Stimulated activated memory B cell treated with anti-CD40 and anti-IgM and Interleukin-4, amounts not matched to agents 10 μg/mL and 1 μg/mL and 100 μg/mL, for 72 hours (primary cell): ENCODE measurements at regions not wholly inside any gene's neighbourhood (a gene's known extent, or its start where the extent isn't known, plus 50 kb on each side); places are given as distances from the start of the nearest gene placed in this dataset.

ENCODE experiments used
- ATAC-seq: fragments of 150-1000 bp; cut with Tn5 transposase; 2 replicates; pipeline ENCODE4 v1.10.0; 2021
- H3K27ac Mint-ChIP-seq: one replicate; pipeline ENCODE4 v1.8.0; 2022; ENCODE audit warnings: mild to moderate bottlenecking, mixed read lengths
- H3K27me3 Mint-ChIP-seq: one replicate; pipeline ENCODE4 v1.8.0; 2022; ENCODE audit warnings: mixed read lengths
- H3K36me3 Mint-ChIP-seq: one replicate; pipeline ENCODE4 v1.8.0; 2022; ENCODE audit warnings: mixed read lengths
- H3K4me1 Mint-ChIP-seq: one replicate; pipeline ENCODE4 v1.8.0; 2022; ENCODE audit warnings: mixed read lengths
- H3K4me3 Mint-ChIP-seq: one replicate; pipeline ENCODE4 v1.8.0; 2022; ENCODE audit warnings: mild to moderate bottlenecking, moderate library complexity, mixed read lengths
- H3K9me3 Mint-ChIP-seq: one replicate; pipeline ENCODE4 v1.8.0; 2022; ENCODE audit warnings: mixed read lengths

DNA sequence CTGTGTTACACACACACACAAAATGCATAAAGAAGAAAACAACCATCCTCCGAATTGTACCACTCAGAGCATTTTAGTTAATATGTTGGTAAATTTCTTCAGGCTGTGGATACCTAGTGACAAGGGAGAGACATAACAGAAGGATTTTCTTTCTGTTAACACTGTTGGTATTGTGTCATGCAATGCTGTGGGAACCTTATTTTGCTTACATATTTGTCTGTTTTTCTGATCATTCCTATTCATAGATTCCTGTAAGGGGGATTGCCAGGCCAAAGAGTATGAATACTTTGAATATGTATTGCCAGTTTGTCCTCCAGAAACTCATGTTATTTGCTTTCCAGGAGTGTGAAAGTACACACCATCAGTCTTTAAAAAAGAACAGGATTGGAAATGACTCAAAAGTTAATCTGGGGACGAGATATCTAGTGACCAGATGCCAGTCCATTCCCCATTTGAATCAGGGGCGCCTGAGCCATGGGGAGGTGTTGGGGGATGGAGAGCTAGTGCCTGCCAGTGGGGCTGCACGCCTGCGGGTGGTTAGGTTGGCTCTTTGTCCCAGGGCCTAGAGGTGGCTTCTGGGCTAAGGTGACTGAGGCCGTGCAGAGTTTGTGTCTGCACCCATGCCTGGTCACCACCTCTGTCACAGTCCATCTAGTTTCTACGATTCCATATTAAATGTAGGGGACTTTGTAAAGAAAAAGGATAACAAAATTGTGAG is 142.0 kb downstream of the PTPN20 start:
- no peaks in the 10 kb centered on the region for H3K36me3 Mint-ChIP-seq
- no peak overlapping the region for H3K27ac Mint-ChIP-seq
- H3K9me3 Mint-ChIP-seq: no peaks in the 10 kb centered on the region
- ATAC-seq: no peak
- H3K4me1 Mint-ChIP-seq: no peaks in the 10 kb centered on the region
- H3K27me3 Mint-ChIP-seq: peaks cover 10% of the 10 kb centered on the region
- H3K4me3 Mint-ChIP-seq: no peak overlapping the region

DNA sequence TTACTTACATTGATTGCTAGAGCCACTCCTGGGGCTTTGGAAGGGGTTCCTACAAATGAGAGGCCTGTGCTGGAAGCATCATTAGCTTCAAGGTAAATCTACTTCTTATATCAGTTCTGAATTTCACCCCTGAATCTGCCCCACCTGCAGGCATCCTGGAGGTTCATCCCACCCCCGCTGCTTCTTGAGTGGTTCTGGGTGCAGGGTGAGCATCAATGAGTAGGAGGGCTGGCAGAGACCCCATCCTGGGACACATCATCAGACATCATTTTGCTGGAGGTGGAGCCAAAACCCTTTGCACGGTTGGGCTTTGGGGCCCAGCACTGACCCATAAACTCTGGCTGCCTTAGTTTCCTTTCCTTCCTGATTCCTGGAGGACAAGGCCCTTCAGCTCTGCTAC is 143.7 kb downstream of the PTPN20 start:
- Mint-ChIP-seq H3K9me3 (no peaks in the 10 kb centered on the region), H3K4me1 (no peaks in the 10 kb centered on the region), H3K36me3 (no peaks in the 10 kb centered on the region), H3K27ac (no peak overlapping the region), H3K4me3 (no peak overlapping the region), H3K27me3 (peaks cover 20% of the 10 kb centered on the region)
- ATAC-seq: no peak

DNA sequence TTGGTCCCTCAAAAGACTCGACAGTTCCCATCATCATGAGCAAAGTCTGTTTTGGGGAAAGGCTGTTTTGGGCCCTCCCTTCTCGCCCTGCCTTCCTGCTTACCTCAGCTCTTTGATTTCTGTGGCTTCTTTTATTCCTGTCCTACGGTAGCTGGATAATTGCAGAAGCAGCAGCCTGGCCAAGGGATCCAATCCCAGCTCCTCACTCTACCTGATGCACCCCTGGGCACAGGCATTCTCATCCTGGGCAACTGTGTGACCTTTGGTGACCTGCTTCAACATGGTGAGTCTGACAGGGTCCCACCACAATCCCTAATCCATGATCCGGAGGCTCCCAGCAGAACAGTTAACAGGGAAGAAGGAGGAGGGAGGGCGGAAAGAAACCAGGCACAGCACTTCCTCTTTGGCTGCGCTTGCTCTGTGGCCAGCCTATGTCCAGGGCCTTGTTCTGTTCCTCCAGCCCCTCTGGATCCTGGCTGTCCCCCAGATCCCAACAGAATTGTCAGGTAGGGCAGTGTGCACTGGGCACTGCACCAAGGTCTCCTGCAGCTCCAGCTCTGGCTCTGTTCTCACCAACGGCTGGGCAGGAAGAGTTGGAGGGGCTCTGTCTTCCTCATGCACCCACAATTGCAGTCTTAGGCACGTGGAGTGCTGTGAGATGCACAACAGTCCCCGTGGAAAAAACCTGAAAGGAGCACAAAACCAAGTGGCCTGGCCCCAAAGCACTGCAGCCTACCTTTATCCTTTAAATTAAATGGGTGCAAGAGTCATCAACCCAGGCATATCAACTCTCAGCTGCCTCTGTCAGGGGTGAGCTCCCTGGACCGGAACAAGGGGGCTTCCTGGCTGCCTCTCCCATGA is 144.4 kb downstream of the PTPN20 start:
- H3K9me3 Mint-ChIP-seq: no peaks in the 10 kb centered on the region
- no peaks in the 10 kb centered on the region for H3K4me1 Mint-ChIP-seq
- ATAC-seq: no peak
- no peak overlapping the region for H3K4me3 Mint-ChIP-seq
- H3K36me3 Mint-ChIP-seq: no peaks in the 10 kb centered on the region
- H3K27ac Mint-ChIP-seq: no peak overlapping the region
- peaks cover 20% of the 10 kb centered on the region for H3K27me3 Mint-ChIP-seq

DNA sequence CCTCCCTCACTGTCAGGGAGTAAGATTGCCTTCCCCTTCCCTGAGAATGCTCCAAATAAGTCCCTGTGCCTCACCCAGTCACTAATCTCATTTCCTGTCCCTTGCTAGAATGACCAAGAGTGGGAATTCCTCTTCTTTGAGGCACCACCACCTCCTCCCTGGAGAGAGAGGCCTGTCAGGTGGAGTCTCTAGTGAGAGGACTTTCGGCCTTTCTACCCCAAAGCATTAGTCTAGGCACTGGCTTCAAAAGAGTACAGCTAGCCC is 145.0 kb downstream of the PTPN20 start:
- H3K9me3 Mint-ChIP-seq: no peaks in the 10 kb centered on the region
- no peaks in the 10 kb centered on the region for H3K4me1 Mint-ChIP-seq
- H3K36me3 Mint-ChIP-seq: no peaks in the 10 kb centered on the region
- ATAC-seq: no peak
- H3K27me3 Mint-ChIP-seq: peaks cover 20% of the 10 kb centered on the region
- H3K27ac Mint-ChIP-seq: no peak overlapping the region
- H3K4me3 Mint-ChIP-seq: no peak overlapping the region

DNA sequence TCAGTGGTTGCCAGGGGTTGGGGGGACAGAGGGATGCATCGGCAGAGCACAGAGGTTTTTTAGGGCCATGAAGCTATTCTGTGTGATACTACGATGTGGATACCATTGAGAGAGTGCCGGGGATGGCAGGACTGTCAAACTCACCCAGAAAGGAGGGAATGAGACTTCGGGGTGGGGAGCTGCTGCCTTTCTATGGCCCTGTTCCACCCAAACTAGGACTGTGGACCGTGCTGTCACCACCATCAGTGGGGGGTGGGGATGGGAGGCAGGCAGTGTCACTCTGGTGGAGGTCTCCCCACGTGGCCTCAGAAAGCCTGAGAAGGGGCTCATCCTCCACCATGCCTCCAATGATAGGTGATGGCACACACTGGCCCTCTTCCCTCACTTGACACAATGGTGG is 146.2 kb downstream of the PTPN20 start:
- no peak overlapping the region for H3K27ac Mint-ChIP-seq
- no peak for ATAC-seq
- peaks cover 20% of the 10 kb centered on the region for H3K27me3 Mint-ChIP-seq
- H3K4me1 Mint-ChIP-seq: no peaks in the 10 kb centered on the region
- no peak overlapping the region for H3K4me3 Mint-ChIP-seq
- no peaks in the 10 kb centered on the region for H3K9me3 Mint-ChIP-seq
- H3K36me3 Mint-ChIP-seq: no peaks in the 10 kb centered on the region

DNA sequence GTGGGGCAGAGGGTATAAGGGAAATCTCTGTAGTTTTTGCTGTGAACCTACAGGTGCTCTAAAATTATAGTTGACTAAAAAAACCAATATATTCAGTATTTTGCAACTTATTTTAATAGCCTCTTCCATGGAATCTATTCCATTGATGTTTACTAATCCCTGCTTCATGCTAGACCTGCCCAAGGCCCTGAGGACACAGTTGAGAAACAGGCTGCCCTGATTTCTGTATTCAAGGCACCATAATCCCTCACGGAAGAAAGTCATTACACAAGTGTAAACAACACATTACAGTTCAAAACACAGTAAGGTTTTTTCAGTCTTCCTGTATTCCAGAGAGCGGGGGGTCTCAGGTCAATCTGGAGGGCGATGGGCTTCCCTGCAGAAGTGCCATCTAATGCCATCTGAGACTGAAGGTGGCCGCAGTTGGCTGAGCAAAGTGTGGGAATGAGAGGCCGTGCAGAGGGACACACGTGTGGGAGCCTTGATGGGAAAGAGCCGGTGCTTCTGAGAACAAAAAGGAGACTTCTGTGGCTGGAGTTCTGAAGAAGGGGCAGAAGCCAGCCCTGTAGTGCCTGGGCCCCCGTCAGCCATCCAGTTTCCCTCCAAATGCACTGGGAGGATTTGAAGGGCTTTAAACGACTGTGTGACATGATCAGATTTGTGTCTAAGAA is 146.9 kb downstream of the PTPN20 start:
- ATAC-seq: no peak
- Mint-ChIP-seq H3K4me1 (no peaks in the 10 kb centered on the region), H3K9me3 (no peaks in the 10 kb centered on the region), H3K27me3 (peaks cover 20% of the 10 kb centered on the region), H3K36me3 (no peaks in the 10 kb centered on the region), H3K27ac (no peak overlapping the region), H3K4me3 (no peak overlapping the region)

DNA sequence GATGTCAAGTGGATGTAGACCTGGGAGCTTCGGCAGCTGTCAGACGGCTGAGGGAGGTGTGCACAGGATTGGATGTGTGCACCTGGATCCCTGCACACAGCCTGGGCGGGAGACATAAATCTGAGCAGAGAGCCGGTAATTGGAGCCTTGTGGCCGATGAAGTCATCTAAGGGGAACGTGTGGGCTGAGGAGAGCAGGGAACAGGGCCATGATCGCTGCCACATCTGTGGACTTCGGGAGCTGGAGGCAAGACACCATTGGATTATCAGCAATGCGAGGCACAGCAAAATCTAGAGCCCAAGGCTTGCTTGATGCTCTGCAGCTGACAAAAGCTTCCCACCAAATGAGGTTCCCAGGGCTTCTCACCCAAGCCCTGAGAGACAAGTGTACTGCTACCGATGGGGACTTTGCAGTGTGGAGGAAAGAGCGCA is 147.7 kb downstream of the PTPN20 start:
- Mint-ChIP-seq H3K4me3 (no peak overlapping the region), H3K27me3 (peaks cover 20% of the 10 kb centered on the region), H3K27ac (no peak overlapping the region), H3K36me3 (no peaks in the 10 kb centered on the region), H3K4me1 (no peaks in the 10 kb centered on the region), H3K9me3 (no peaks in the 10 kb centered on the region)
- no peak for ATAC-seq

DNA sequence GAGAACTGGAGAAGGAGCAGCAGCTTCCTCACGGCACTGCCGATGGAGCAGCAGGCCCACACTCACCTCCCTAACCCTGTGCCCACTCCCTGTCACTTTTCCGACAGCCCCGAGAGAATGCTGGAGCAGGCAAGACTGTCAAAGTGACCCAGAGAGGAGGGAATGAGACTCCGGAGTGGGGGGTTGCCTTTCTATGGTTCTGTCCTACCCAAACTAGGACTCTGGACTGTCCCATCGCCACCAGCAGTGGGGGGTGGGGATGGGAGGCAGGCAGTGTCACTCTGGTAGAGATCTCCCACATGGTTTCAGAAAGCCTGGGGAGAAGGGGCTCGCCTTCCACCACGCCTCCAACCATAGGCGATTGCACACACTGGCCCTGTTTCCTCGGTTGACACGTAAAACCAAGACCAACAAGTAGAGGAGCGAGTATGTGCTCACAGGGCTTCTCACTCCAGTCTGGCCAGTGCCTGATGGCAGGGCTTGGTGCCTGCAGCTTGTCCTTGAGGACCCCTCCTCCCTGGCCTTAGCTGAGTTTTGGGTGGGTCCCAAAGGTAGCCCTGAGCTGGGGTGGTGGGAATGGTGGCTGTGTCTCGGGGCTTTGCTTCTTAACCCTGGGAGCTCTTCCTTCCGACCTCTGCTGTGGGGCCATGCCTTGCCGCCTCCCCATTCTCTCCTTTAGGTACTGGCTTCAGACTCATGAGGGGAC is 148.5 kb downstream of the PTPN20 start:
- Mint-ChIP-seq H3K36me3 (no peaks in the 10 kb centered on the region), H3K27me3 (peaks cover 20% of the 10 kb centered on the region), H3K4me1 (no peaks in the 10 kb centered on the region), H3K9me3 (no peaks in the 10 kb centered on the region), H3K4me3 (no peak overlapping the region), H3K27ac (no peak overlapping the region)
- no peak for ATAC-seq

DNA sequence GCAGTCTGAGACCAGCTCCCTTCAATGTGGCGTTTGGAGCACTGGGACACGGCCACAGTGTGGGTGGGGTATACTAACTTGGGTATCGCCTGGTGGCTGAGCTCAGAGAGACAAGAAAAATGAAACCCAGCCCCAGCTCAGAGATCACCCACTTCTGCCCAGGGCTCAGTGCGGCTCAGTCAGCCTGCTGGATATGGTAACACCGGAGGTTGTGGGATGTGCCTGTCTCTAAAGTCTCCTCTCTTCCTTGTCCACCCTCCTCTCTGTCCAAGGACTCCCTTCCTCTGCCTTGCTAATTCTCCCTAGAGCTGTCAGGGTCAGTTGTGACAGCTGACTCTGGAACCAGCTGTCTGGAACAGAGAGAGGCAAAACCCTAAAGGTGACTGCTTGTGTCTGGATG is 149.1 kb downstream of the PTPN20 start:
- Mint-ChIP-seq H3K4me3 (no peak overlapping the region), H3K36me3 (no peaks in the 10 kb centered on the region), H3K27ac (no peak overlapping the region), H3K4me1 (no peaks in the 10 kb centered on the region), H3K9me3 (no peaks in the 10 kb centered on the region), H3K27me3 (peaks cover 20% of the 10 kb centered on the region)
- no peak for ATAC-seq

DNA sequence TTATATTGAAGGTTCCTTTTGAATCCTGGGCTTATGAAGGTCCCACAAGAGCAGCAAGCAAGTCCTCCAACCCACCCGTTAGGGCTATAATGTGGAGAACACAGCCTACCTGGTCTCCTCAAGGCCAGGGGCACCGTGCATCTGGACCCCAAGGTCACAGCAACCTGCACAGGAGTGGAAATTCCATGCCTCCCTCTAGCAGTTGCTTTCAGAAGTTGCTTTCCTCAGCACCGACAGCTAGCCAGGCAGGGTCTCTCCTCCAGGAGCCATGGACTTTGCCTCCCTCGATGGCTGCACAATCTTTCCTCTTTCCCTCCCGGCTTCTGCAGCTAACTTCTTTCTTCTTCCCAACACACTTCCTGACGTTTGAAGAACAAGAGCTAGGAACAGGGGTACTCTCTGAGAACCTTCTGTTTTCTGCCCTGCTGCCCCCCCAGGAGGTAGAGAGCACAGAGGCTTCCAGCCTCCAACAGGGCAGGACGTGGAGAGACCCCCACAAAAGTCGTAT is 149.8 kb downstream of the PTPN20 start:
- H3K27me3 Mint-ChIP-seq: peaks cover 20% of the 10 kb centered on the region
- H3K36me3 Mint-ChIP-seq: no peaks in the 10 kb centered on the region
- H3K4me1 Mint-ChIP-seq: no peaks in the 10 kb centered on the region
- ATAC-seq: no peak
- no peak overlapping the region for H3K4me3 Mint-ChIP-seq
- no peaks in the 10 kb centered on the region for H3K9me3 Mint-ChIP-seq
- no peak overlapping the region for H3K27ac Mint-ChIP-seq

DNA sequence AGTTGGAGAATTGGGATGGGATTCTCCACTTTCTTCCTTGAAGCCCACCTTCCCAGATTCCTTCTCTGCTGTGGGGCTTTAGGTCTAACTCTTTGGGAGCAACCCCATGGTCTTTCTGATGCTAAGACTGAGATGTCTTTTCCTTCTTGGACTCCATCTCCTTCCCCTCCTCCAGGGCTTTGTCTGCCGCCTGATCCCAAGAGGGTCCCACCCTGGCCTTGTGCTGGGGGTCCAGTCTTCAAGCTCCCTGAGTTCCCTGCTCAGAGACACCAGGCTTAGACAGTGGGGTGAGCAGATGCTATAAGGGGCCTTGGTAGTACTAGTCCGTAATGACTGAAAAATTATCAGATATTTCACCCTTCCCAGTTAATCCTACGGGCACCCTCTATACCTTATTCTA is 150.5 kb downstream of the PTPN20 start:
- H3K27ac Mint-ChIP-seq: no peak overlapping the region
- H3K9me3 Mint-ChIP-seq: no peaks in the 10 kb centered on the region
- H3K4me3 Mint-ChIP-seq: no peak overlapping the region
- ATAC-seq: no peak
- no peaks in the 10 kb centered on the region for H3K36me3 Mint-ChIP-seq
- H3K4me1 Mint-ChIP-seq: no peaks in the 10 kb centered on the region
- H3K27me3 Mint-ChIP-seq: peaks cover 20% of the 10 kb centered on the region

DNA sequence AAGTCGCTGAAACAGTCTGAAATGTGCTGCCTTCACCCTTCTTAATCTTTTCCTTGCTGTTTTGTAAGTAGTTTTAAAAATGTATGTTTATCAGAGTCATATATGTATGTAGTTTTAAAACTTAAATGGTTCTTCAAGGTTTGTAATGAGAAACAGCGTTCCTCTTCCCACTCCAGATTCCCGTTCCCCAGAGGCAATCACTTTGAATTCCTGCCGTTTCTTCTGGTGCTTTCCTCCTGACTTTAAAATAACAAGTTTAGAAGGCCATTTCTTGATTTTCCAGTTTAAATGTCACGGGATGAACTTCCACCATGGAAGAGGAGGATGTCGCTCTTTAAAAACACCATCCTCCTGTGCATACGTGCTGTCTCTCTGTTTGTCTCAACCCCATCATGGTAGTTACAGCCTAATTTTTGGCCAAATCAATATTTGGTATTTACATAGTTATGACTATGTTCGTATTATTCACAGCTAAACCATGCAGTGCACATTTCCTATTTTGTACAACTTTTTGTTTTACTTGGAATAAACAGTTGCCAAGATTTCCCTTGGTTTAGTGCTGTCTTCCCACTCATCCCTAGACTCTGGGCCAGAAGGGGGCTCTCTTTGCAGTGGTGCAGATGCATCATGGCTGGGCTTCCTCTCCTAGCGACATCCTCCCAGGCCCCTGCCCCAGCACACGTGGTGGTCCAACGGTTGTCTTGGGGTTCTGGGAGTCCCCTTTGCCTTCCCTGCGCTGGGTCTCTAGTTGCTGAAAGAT is 151.4 kb downstream of the PTPN20 start:
- no peak overlapping the region for H3K27ac Mint-ChIP-seq

DNA sequence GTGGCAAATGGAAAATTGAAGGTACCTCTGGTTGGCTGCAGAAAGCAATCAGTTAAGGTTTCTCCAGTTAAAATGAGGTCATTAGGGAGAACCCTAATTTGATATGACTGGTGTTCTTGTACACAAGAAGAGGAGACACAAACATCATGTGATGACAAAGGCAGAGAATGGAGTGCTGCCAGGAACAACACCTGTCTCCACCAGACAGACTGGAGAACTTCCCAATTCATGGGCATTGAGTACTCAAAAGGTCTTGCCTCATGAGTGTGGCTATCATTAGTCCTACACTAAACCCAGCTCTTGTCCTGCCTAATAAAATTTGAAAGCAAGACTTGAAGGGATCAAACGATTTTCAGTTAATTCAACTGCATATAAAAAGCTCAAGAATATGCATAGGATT is 152.6 kb downstream of the PTPN20 start:
- no peak for ATAC-seq
- H3K27ac Mint-ChIP-seq: no peak overlapping the region
- no peaks in the 10 kb centered on the region for H3K9me3 Mint-ChIP-seq
- no peak overlapping the region for H3K4me3 Mint-ChIP-seq
- peaks cover 4% of the 10 kb centered on the region for H3K27me3 Mint-ChIP-seq
- H3K36me3 Mint-ChIP-seq: no peaks in the 10 kb centered on the region
- H3K4me1 Mint-ChIP-seq: no peaks in the 10 kb centered on the region

More for the DNA sequence above, 151.4 kb downstream of the PTPN20 start:
- no peaks in the 10 kb centered on the region for H3K36me3 Mint-ChIP-seq
- ATAC-seq: no peak
- H3K9me3 Mint-ChIP-seq: no peaks in the 10 kb centered on the region
- H3K4me1 Mint-ChIP-seq: no peaks in the 10 kb centered on the region
- no peak overlapping the region for H3K4me3 Mint-ChIP-seq
- H3K27me3 Mint-ChIP-seq: peaks cover 16% of the 10 kb centered on the region

DNA sequence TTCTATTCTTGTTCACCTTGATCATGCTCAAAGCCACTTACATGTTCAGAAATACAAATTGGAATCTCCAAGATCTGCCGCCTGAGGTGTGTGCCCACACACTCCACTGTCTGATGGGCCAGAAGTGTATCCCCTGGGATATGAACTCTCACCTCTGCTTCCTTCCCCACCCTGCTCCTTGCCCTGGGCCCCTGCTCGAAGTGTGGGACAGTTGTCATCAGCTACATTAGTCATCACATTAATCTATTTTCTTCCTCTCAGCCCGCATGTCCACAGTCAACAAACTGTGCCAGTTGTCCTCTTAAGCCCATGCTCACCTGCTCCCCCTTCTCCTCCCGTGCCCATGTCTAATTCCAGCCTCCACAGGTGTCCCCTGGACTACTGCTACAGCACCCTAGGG is 154.7 kb downstream of the PTPN20 start:
- Mint-ChIP-seq H3K4me1 (no peaks in the 10 kb centered on the region), H3K9me3 (no peaks in the 10 kb centered on the region), H3K36me3 (no peaks in the 10 kb centered on the region), H3K27me3 (no peaks in the 10 kb centered on the region), H3K27ac (no peak overlapping the region), H3K4me3 (no peak overlapping the region)
- no peak for ATAC-seq
